ENCODE measurements at regions not wholly inside any gene's neighbourhood (a gene's known extent, or its start where the extent isn't known, plus 50 kb on each side); places are given as distances from the start of the nearest gene placed in this dataset.
"Not testable (repeated sequence)": the region's sequence is repeated elsewhere in the genome, so short reads cannot be mapped to it uniquely, and the experiment has no call there.

DNA sequence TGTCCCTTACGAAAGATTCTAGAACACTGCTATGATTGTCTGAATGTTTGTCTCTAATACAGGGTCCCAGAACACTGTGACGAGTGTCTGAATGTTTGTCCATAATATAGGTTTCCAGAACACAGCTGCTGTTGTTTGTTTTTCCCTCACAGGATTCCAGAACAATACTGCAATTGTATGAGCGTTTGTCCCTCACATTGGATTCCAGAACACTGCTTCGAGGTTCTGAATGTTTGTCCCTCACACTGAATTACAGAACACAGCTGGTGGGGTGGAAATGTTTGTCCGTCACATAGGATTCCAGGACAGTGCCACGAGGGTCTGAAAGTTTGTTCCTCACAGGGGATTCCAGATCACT, 199.0 kb downstream of the FOXD4L6 start:
- Mint-ChIP-seq H3K36me3 (ENCODE audit: low read depth) (peaks cover 26% of the 10 kb centered on the region), H3K9me3 (peaks cover 62% of the 10 kb centered on the region)
- not testable (repeated sequence) for DNase-seq; H3K27ac Mint-ChIP-seq; H3K4me3 Mint-ChIP-seq; H3K4me1 Mint-ChIP-seq (ENCODE audit: low read depth); H3K27me3 Mint-ChIP-seq

DNA sequence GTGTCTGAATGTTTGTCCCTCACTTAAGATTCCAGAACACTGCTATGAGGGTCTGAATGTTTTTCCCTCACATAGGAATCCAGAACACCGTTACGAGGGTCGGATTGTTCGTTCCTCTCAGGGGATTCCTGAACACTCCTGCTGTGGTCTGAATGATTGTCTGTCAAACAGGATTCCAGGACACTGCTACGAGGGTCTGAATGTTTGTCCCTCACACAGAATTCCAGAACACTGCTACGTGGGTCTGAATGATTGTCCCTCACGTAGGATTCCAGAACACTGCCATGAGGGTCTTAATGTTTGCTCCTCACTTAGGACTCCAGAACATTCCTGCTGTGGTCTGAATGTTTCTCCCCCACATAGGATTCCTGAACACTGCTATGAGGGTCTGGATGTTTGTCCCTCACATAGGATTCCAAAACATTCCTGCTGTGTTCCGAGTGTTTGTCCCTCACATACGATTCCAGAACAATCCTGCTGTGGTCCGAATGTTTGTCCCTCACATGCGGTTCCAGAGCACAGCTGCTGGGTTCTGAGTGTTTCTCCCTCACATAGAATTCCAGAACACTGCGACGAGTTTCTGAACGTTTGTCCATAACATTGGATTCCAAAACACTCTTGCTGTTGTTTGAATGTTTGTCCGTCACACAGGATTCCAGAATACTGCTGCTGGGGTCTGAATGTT, 199.5 kb downstream of the FOXD4L6 start:
- Mint-ChIP-seq H3K36me3 (ENCODE audit: low read depth) (peaks cover 26% of the 10 kb centered on the region), H3K27me3 (no peaks in the 10 kb centered on the region), H3K4me3 (no peak overlapping the region), H3K4me1 (ENCODE audit: low read depth) (no peaks in the 10 kb centered on the region), H3K9me3 (peaks cover 67% of the 10 kb centered on the region), H3K27ac (no peak overlapping the region)
- no peak for DNase-seq

DNA sequence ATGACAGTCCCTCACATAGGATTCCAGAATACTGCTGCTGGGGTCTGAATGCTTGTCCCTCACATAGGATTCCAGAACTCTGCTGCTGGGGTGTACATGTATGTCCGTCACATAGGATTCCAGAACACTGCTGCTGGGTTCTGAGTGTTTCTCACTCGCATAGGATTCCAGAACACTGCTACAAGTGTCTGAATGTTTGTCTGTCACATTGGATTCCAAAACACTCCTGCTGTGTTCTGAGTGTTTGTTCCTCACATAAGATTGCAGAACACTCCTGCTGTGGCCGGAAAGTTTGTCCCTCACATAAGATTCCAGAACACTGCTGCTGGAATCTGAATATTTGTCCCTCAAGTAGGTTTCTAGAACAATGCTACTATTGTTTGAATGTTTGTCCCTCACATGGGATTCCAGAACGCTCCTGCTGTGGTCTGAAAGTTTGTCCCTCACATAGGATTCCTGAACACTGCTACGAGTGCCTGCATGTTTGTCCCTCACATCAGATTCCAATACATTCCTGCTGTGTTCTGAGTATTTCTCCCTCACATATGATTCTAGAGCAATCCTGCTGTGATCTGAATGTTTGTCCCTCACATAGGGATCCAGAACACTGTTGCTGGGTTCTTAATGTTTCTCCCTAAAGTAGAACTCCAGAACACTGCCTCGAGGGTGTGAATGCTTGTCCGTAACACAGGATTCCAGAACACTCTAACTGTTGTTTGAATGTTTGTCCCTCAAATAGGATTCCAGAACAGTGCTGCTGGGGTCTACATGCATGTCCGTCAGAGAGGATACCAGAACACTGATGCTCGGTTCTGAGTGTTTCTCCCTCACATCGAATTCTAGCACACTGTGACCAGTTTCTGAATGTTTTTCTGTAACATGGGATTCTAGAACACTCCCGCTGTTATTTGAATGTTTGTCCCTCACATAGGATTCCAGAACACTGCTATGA, 200.4 kb downstream of the FOXD4L6 start:
- no peak overlapping the region for H3K27ac Mint-ChIP-seq
- no peak for DNase-seq
- H3K4me1 Mint-ChIP-seq (ENCODE audit: low read depth): no peaks in the 10 kb centered on the region
- peaks cover 23% of the 10 kb centered on the region for H3K36me3 Mint-ChIP-seq (ENCODE audit: low read depth)
- H3K27me3 Mint-ChIP-seq: no peaks in the 10 kb centered on the region
- H3K4me3 Mint-ChIP-seq: no peak overlapping the region
- H3K9me3 Mint-ChIP-seq: peaks cover 75% of the 10 kb centered on the region

DNA sequence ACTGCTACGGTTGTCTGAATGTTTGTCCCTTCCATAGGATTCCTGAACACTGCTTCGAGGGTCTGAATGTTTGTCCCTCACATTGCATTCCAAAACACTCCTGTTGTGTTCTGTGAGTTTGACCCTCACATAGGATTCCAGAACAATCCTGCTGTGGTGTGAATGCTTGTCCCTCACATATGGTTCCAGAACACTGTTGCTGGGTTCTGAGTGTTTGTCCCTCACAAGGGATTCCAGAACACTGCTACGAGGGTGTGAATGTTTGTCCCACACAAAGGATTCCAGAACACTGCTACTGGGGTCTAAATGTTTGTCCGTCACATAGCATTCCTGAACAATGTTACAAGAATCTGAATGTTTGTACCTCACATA, 201.2 kb downstream of the FOXD4L6 start:
- H3K4me3 Mint-ChIP-seq: no peak overlapping the region

DNA sequence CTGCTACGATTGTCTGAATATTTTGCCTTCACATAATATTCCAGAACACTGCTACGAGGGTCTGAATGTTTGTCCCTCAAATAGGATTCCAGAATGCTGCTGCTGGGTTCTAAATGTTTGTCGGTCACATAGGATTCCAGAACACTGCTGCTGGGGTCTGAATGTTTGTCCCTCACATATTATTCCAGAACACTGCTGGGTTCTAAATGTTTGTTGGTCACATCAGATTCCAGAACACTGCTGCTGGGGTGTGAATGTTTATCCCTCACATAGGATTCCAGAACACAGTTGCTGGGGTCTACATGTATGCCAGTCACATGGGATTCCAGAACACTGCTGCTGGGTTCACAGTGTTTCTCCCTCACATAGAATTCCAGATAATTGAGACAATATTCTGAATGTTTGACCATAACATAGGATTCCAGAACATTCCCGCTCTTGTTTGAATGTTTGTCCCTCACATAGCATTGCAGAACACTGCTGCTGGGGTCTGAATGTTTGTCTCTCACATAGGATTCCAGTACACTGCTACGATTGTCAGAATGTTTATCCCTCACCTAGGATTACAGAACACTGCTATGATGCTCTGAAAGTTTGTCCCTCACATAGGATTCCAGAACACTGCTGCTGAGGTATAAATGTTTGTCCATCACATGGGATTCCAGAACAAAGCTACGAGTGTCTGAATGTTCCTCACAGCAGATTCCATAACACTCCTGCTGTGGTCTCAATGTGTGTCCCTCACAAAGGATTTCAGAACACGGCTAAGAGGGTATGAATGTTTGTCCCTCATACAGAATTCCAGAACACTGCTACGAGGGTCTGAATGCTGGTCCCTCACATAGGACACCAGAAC, 201.8 kb downstream of the FOXD4L6 start:
- Mint-ChIP-seq H3K9me3 (peaks cover 77% of the 10 kb centered on the region), H3K36me3 (ENCODE audit: low read depth) (peaks cover 15% of the 10 kb centered on the region), H3K4me3 (no peak overlapping the region), H3K27me3 (no peaks in the 10 kb centered on the region), H3K27ac (no peak overlapping the region), H3K4me1 (ENCODE audit: low read depth) (no peaks in the 10 kb centered on the region)
- DNase-seq: no peak

More for the DNA sequence above, 201.2 kb downstream of the FOXD4L6 start:
- no peaks in the 10 kb centered on the region for H3K27me3 Mint-ChIP-seq
- no peaks in the 10 kb centered on the region for H3K4me1 Mint-ChIP-seq (ENCODE audit: low read depth)
- peaks cover 21% of the 10 kb centered on the region for H3K36me3 Mint-ChIP-seq (ENCODE audit: low read depth)
- no peak overlapping the region for H3K27ac Mint-ChIP-seq
- H3K9me3 Mint-ChIP-seq: peaks cover 79% of the 10 kb centered on the region
- DNase-seq: no peak

DNA sequence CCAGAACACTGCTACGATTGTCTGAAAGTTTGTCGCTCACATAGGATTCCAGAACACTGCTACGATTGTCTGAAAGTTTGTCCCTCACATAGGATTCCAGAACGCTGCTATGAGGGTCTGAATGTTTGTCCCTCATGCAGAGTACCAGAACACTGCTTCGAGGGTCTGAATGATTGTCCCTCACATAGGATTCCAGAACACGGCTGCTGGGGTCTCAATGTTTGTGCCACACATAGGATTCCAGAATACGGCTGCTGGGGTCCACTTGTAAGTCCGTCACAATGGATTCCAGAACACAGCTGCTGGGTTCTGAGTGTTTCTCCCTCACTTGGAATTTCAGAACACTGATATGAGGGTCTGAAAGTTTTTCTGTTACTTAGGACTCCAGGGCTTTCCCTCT, 203.3 kb downstream of the FOXD4L6 start:
- H3K27me3 Mint-ChIP-seq: no peaks in the 10 kb centered on the region
- peaks cover 16% of the 10 kb centered on the region for H3K36me3 Mint-ChIP-seq (ENCODE audit: low read depth)
- no peak overlapping the region for H3K4me3 Mint-ChIP-seq
- H3K4me1 Mint-ChIP-seq (ENCODE audit: low read depth): no peaks in the 10 kb centered on the region
- no peak overlapping the region for H3K27ac Mint-ChIP-seq
- peaks cover 75% of the 10 kb centered on the region for H3K9me3 Mint-ChIP-seq
- DNase-seq: no peak

DNA sequence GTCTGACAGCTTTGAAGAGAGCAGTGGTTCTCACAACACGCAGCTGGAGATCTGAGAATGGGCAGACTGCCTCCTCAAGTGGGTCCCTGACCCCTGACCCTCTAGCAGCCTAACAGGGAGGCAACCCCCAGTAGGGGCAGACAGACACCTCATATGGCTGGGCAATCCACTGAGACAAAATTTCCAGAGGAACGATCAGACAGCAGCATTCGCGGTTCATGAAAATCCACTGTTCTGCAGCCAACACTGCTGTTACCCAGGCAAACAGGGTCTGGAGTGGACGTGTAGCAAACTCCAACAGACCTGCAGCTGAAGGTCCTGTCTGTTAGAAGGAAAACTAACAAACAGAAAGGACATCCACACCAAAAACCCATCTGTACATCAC, 212.1 kb downstream of the FOXD4L6 start:
- Mint-ChIP-seq H3K9me3 (peaks cover 74% of the 10 kb centered on the region), H3K36me3 (ENCODE audit: low read depth) (peaks cover 57% of the 10 kb centered on the region)
- H3K4me1 Mint-ChIP-seq (ENCODE audit: low read depth); DNase-seq; H3K27ac Mint-ChIP-seq; H3K4me3 Mint-ChIP-seq; H3K27me3 Mint-ChIP-seq: not testable (repeated sequence)

DNA sequence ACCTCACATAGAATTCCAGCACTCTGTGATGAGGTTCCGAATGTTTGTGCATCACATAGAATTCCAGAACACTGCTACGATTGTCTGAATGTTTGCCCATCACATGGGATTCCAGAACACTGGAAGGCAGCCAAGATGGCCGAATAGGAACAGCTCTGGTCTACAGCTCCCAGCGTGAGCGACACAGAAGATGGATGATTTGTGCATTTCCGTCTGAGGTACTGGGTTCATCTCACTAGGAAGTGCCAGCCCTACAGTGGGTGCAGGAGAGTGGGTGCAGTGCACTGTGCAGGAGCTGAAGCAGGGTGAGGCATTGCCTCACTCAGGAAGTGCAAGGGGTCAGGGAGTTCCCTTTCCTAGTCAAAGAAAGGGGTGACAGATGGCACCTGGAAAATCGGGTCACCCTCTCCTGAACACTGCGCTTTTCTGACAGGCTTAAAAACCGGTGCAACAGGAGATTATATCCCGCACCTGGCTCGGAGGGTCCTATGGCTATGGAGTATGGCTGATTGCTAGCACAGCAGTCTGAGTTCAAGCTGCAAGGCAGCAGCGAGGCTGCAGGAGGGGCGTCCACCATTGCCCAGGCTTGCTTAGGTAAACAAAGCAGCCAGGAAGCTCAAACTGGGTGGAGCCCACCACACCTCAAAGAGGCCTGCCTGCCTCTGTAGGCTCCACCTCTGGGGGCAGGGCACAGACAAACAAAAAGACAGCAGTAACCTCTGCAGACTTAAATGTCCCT, 212.7 kb downstream of the FOXD4L6 start:
- Mint-ChIP-seq H3K36me3 (ENCODE audit: low read depth) (peaks cover 61% of the 10 kb centered on the region), H3K9me3 (peaks cover 80% of the 10 kb centered on the region)
- H3K27ac Mint-ChIP-seq; H3K27me3 Mint-ChIP-seq; H3K4me1 Mint-ChIP-seq (ENCODE audit: low read depth); H3K4me3 Mint-ChIP-seq; DNase-seq: not testable (repeated sequence)

DNA sequence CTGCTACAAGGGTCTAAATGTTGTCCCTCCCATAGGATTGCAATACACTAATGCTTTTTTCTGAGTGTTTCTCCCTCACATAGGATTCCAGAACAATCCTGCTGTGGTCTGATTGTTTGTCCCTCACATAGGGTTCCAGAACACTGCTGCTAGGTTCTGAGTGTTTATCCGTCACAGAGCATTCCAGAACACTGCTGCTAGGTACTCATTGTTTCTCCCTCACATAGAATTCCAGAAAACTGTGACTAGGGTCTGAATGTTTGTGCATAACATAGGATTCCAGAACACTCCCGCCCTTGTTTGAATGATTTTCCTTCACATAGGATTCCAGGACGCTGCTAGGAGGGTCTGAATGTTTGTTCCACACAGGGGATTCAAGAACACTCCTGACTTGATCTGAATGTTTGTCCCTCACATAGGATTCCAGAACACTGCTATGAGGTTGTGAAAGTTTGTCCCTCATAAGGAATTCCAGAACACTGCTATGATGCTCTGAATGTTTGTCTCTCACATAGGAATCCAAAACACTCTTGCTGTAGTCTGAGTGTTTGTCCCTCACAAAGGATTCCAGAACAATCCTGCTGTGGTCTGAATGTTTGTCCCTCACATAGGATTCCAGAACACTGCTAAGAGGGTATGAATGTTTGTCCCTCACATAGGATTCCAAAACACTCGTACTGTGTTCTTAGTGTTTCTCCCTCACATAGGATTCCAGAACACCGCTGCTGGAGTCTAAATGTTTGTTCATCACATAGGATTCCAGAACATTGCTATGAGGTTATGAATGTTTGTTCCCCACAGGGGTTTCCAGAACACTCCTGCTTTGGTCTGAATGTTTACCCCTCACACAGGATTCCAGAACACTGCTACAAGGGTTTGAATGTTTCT, 213.5 kb downstream of the FOXD4L6 start:
- Mint-ChIP-seq H3K27me3 (peaks cover 9% of the 10 kb centered on the region), H3K4me3 (no peak overlapping the region), H3K4me1 (ENCODE audit: low read depth) (no peaks in the 10 kb centered on the region), H3K27ac (no peak overlapping the region), H3K36me3 (ENCODE audit: low read depth) (peaks cover 60% of the 10 kb centered on the region), H3K9me3 (peaks cover 81% of the 10 kb centered on the region)
- DNase-seq: no peak

DNA sequence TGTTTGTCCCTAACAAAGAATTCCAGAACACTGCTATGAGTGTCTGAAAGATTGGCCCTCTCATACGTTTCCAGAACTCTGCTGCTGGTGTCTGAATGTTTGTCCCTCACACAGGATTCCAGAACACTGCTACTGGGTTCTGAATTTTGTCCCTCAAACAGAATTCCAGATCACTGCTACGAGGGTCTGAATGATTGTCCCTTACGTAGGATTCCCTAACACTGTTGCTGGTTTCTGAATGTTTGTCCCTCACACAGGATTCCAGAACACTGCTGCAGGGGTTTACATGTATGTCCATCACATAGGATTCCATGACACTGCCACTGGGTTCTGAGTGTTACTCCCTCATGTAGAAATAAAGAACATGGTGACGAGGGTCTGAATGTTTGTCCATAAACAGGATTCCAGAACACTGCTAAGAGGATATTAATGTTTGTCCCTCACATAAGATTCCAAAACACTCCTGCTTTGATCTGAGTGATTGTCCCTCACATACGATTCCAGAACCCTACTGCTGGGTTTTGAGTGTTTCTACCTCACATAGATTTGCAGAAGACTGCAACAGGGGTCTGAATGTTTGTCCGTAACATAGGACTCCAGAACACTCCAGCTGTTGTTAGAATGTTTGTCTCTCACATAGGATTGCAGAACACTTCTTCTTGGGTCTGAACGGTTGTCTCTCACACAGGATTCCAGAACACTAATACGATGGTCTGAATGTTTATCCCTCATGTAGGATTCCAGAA, 214.4 kb downstream of the FOXD4L6 start:
- Mint-ChIP-seq H3K36me3 (ENCODE audit: low read depth) (peaks cover 60% of the 10 kb centered on the region), H3K9me3 (peaks cover 79% of the 10 kb centered on the region), H3K4me1 (ENCODE audit: low read depth) (no peaks in the 10 kb centered on the region), H3K27ac (no peak overlapping the region), H3K27me3 (peaks cover 9% of the 10 kb centered on the region), H3K4me3 (no peak overlapping the region)
- no peak for DNase-seq

DNA sequence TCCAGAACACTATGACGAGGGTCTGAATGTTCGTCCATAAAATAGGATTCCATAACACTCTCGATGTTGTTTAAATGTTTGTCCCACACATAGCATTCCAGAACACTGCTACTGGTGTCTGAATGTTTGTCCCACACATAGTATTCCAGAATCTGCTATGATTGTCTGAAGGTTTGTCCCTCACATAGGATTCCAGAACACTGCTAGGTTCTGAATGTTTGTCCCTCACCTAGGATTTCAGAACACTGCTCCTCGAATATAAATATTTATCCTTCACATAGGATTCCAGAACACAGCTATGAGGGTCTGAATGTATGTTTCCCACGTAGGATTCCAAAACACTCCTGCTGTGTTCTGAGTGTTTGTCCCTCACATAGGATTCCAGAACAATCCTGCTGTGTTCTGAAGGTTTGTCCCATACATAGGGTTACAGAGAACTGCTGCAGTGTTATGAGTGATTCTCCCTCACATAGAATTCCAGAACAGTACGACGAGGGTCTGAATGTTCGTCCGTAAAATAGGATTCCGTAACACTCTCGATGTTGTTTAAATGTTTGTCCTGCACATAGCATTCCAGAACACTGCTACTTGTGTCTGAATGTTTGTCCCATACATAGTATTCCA, 215.3 kb downstream of the FOXD4L6 start:
- H3K9me3 Mint-ChIP-seq: peaks cover 79% of the 10 kb centered on the region
- H3K27ac Mint-ChIP-seq: no peak overlapping the region
- peaks cover 61% of the 10 kb centered on the region for H3K36me3 Mint-ChIP-seq (ENCODE audit: low read depth)
- H3K27me3 Mint-ChIP-seq: peaks cover 10% of the 10 kb centered on the region
- no peak for DNase-seq
- H3K4me1 Mint-ChIP-seq (ENCODE audit: low read depth): no peaks in the 10 kb centered on the region
- no peak overlapping the region for H3K4me3 Mint-ChIP-seq

DNA sequence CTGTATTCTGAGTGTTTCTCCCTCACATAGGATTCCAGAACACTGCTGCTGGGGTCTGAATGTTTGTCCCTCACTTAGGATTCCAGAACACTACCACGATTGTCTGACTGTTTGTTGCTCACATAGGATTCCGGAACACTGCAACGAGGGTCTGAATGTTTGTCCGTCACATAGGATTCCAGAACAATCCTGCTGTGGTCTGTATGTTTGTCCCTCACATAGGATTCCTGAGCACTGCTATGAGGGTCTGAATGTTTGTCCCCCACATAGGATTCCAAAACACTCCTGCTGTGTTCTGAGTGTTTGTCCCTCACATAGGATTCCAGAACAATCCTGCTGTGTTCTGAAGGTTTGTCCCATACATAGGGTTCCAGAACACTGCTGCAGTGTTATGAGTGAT, 215.8 kb downstream of the FOXD4L6 start:
- H3K4me3 Mint-ChIP-seq; H3K27ac Mint-ChIP-seq; DNase-seq; H3K4me1 Mint-ChIP-seq (ENCODE audit: low read depth): not testable (repeated sequence)
- H3K9me3 Mint-ChIP-seq: peaks cover 81% of the 10 kb centered on the region
- H3K27me3 Mint-ChIP-seq: peaks cover 13% of the 10 kb centered on the region
- H3K36me3 Mint-ChIP-seq (ENCODE audit: low read depth): peaks cover 60% of the 10 kb centered on the region

All from activated T-cell treated with anti-CD3 and anti-CD28 coated beads, Interleukin-2, amount 50 U/mL, for 24 hours (primary cell).